ENCODE measurements at regions not wholly inside any gene's neighbourhood (a gene's known extent, or its start where the extent isn't known, plus 50 kb on each side); places are given as distances from the start of the nearest gene placed in this dataset.

DNA sequence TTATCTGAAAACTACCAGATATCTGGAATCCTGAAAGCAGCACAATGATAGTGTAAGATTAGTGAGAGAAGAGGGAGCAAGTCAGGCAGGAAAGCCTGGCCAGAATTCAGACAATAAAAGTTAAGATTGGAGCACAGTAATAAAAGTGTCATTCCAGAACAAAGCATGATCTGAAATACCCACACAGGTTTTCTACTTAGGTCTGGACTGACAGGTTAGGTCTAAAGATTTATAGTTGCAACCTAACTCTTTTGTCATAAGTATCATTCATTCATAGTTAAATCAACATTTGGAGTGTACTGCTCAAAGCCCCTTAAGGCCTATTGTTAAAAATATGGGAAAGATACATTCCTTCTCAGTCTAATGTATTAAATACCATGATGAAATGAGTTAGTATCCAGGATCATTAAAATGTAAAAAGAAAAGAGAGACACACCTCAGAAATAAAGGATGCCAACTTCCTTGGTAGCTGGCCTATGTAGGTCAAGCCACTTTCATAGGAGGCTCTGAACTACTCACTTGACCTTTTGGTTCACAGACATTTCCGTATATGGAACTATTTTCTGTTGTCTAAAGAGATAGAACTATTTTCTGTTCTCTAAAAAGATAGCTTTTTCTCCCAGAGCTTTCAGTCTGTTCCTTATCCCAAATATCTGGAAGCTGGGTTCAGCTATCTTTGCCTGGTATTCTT lies 105.2 kb downstream of the FAS start:
- no peaks in the 10 kb centered on the region for H3K4me1 ChIP-seq
- CTCF ChIA-PET: no interaction called here
- intact Hi-C loops (cut with micrococcal nuclease; ENCODE audit: unreplicated experiment): no loop called here
- TF ChIP-seq, protein P1, sequence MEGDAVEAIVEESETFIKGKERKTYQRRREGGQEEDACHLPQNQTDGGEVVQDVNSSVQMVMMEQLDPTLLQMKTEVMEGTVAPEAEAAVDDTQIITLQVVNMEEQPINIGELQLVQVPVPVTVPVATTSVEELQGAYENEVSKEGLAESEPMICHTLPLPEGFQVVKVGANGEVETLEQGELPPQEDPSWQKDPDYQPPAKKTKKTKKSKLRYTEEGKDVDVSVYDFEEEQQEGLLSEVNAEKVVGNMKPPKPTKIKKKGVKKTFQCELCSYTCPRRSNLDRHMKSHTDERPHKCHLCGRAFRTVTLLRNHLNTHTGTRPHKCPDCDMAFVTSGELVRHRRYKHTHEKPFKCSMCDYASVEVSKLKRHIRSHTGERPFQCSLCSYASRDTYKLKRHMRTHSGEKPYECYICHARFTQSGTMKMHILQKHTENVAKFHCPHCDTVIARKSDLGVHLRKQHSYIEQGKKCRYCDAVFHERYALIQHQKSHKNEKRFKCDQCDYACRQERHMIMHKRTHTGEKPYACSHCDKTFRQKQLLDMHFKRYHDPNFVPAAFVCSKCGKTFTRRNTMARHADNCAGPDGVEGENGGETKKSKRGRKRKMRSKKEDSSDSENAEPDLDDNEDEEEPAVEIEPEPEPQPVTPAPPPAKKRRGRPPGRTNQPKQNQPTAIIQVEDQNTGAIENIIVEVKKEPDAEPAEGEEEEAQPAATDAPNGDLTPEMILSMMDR (IDR thresholded peaks at IDR 0.05; ENCODE audit: insufficient read depth in 1 of 2, low read depth in 1 of 2, low read length in 1 of 2, severe bottlenecking in 1 of 2, unreplicated experiment in 1 of 2): no peak
- Mint-ChIP-seq H3K27ac (ENCODE audit: unreplicated experiment) (no peak overlapping the region), H3K9me3 (ENCODE audit: unreplicated experiment) (no peaks in the 10 kb centered on the region), H3K36me3 (ENCODE audit: insufficient read depth, unreplicated experiment) (no peaks in the 10 kb centered on the region), H3K4me3 (ENCODE audit: unreplicated experiment) (no peak overlapping the region), H3K27me3 (ENCODE audit: insufficient read depth, unreplicated experiment) (peaks cover 11% of the 10 kb centered on the region), H3K4me1 (ENCODE audit: low read depth, unreplicated experiment) (no peaks in the 10 kb centered on the region)
- H3K27me3 ChIP-seq (replicated peaks; ENCODE audit: control insufficient read depth, insufficient read depth, low read length): no peaks in the 10 kb centered on the region; the same call in 1 of the 2 replicates
- BruUV-seq (replicated peaks): no TSS peak
- no peaks in the 10 kb centered on the region for H3K9me3 ChIP-seq
- no peaks in the 10 kb centered on the region for H3K36me3 ChIP-seq (ENCODE audit: control insufficient read depth, insufficient read depth, low read length)
- POLR2A ChIA-PET: no interaction called here
- H3K4me3 ChIP-seq (ENCODE audit: low read depth, low read length): no peak overlapping the region
- DNase-seq: no peak

DNA sequence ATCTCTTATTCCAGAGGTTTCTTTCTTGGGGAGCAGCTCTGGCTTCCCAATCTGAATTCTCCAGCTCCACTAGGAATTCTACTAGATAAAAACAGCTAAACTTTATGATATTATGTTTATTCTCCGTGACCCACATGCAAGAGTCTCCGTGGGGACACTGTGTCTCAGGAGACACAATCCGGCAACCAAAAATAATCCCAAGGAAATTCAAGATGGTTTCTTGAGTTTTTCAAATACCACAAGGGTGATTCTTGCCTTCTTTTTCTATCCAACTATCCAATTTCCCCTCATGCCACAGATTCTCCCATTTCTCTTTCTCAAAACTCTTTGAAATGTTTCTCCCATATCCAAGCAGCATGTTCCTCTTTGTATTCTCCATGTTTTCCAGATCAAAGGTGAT lies 103.1 kb downstream of the FAS start:
- no peak overlapping the region for H3K4me3 Mint-ChIP-seq (ENCODE audit: unreplicated experiment)
- H3K9me3 ChIP-seq: no peaks in the 10 kb centered on the region
- H3K27me3 Mint-ChIP-seq (ENCODE audit: insufficient read depth, unreplicated experiment): peaks cover 6% of the 10 kb centered on the region
- no peak overlapping the region for H3K4me3 ChIP-seq (ENCODE audit: low read depth, low read length)
- no TSS peak for BruUV-seq (replicated peaks)
- no peak overlapping the region for H3K27ac Mint-ChIP-seq (ENCODE audit: unreplicated experiment)
- no peaks in the 10 kb centered on the region for H3K36me3 Mint-ChIP-seq (ENCODE audit: insufficient read depth, unreplicated experiment)
- TF ChIP-seq, protein P1 (IDR thresholded peaks at IDR 0.05; ENCODE audit: insufficient read depth in 1 of 2, low read depth in 1 of 2, low read length in 1 of 2, severe bottlenecking in 1 of 2, unreplicated experiment in 1 of 2): no peak
- POLR2A ChIA-PET: no interaction called here
- H3K36me3 ChIP-seq (ENCODE audit: control insufficient read depth, insufficient read depth, low read length): no peaks in the 10 kb centered on the region
- no peaks in the 10 kb centered on the region; the same call in 1 of the 2 replicates for H3K27me3 ChIP-seq (replicated peaks; ENCODE audit: control insufficient read depth, insufficient read depth, low read length)
- no peaks in the 10 kb centered on the region for H3K4me1 Mint-ChIP-seq (ENCODE audit: low read depth, unreplicated experiment)
- no peak for DNase-seq
- no peaks in the 10 kb centered on the region for H3K9me3 Mint-ChIP-seq (ENCODE audit: unreplicated experiment)
- intact Hi-C loops (cut with micrococcal nuclease; ENCODE audit: unreplicated experiment): no loop called here
- CTCF ChIA-PET: no interaction called here
- H3K4me1 ChIP-seq: no peaks in the 10 kb centered on the region

DNA sequence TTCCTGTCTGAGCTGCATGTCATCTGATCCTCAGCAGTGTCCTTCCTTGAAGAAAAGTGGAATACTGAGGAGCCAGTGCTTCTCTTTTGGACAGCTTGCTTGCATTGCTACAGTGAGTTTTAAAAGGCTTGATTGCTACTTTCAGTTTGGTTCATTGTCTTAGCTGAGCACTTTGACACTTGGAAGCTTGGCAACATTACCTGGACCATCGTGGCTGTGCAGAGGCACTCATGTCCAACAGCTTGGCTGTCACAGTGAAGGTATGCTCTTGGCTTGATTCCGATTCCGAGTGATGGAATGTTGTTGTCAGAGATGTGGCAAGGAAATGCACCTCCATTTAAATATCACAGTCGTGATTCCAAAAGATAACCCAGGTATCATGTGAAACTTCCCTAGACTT lies 102.4 kb downstream of the FAS start:
- H3K4me1 Mint-ChIP-seq (ENCODE audit: low read depth, unreplicated experiment): no peaks in the 10 kb centered on the region
- H3K27ac Mint-ChIP-seq (ENCODE audit: unreplicated experiment): no peak overlapping the region
- POLR2A ChIA-PET: no interaction called here
- Histone ChIP-seq H3K4me3 (ENCODE audit: low read depth, low read length) (no peak overlapping the region), H3K36me3 (ENCODE audit: control insufficient read depth, insufficient read depth, low read length) (no peaks in the 10 kb centered on the region), H3K4me1 (no peaks in the 10 kb centered on the region), H3K27me3 (replicated peaks; ENCODE audit: control insufficient read depth, insufficient read depth, low read length) (no peaks in the 10 kb centered on the region; the same call in 1 of the 2 replicates), H3K9me3 (no peaks in the 10 kb centered on the region)
- intact Hi-C loops (cut with micrococcal nuclease; ENCODE audit: unreplicated experiment): no loop called here
- TF ChIP-seq, protein P1 (IDR thresholded peaks at IDR 0.05; ENCODE audit: insufficient read depth in 1 of 2, low read depth in 1 of 2, low read length in 1 of 2, severe bottlenecking in 1 of 2, unreplicated experiment in 1 of 2): no peak
- no peak overlapping the region for H3K4me3 Mint-ChIP-seq (ENCODE audit: unreplicated experiment)
- no peak for DNase-seq
- no peaks in the 10 kb centered on the region for H3K36me3 Mint-ChIP-seq (ENCODE audit: insufficient read depth, unreplicated experiment)
- BruUV-seq (replicated peaks): no TSS peak
- CTCF ChIA-PET: no interaction called here
- H3K9me3 Mint-ChIP-seq (ENCODE audit: unreplicated experiment): no peaks in the 10 kb centered on the region
- peaks cover 6% of the 10 kb centered on the region for H3K27me3 Mint-ChIP-seq (ENCODE audit: insufficient read depth, unreplicated experiment)
